Osteocyte (in vitro differentiated cells): ENCODE measurements at regions not wholly inside any gene's neighbourhood (a gene's known extent, or its start where the extent isn't known, plus 50 kb on each side); places are given as distances from the start of the nearest gene placed in this dataset.

Experiments
- DNase-seq: peaks from one replicate; pipeline ENCODE4 v3.0.0; 2021; ENCODE audit warnings: mixed read lengths; ENCODE audit not compliant: unreplicated experiment; ENCODE audit errors: extremely low spot score
- H3K27ac Mint-ChIP-seq: one replicate; pipeline ENCODE4 v1.8.0; 2021; ENCODE audit warnings: mild to moderate bottlenecking, mixed read lengths; ENCODE audit not compliant: unreplicated experiment
- H3K27me3 Mint-ChIP-seq: one replicate; pipeline ENCODE4 v1.8.0; 2021; ENCODE audit warnings: mixed read lengths; ENCODE audit not compliant: unreplicated experiment
- H3K36me3 Mint-ChIP-seq: one replicate; pipeline ENCODE4 v1.8.0; 2021; ENCODE audit warnings: mixed read lengths; ENCODE audit not compliant: unreplicated experiment
- H3K4me1 Mint-ChIP-seq: one replicate; pipeline ENCODE4 v1.8.0; 2021; ENCODE audit warnings: mixed read lengths; ENCODE audit not compliant: unreplicated experiment
- H3K4me3 Mint-ChIP-seq: one replicate; pipeline ENCODE4 v1.8.0; 2021; ENCODE audit warnings: mild to moderate bottlenecking, moderate library complexity, mixed read lengths; ENCODE audit not compliant: unreplicated experiment
- H3K9me3 Mint-ChIP-seq: one replicate; pipeline ENCODE4 v1.8.0; 2021; ENCODE audit warnings: mixed read lengths; ENCODE audit not compliant: unreplicated experiment
- CTCF ChIP-seq: fragments of 200-600 bp; sonication (generic); IDR thresholded peaks from 2 replicates; pipeline ENCODE4 v1.5.0; 2021; ENCODE audit warnings: antibody characterized with exemption, mild to moderate bottlenecking, moderate library complexity

- no peak for DNase-seq
- Mint-ChIP-seq H3K27ac (no peak overlapping the region), H3K36me3 (no peaks in the 10 kb centered on the region), H3K4me1 (no peaks in the 10 kb centered on the region), H3K27me3 (peaks cover 14% of the 10 kb centered on the region), H3K9me3 (no peaks in the 10 kb centered on the region), H3K4me3 (no peak overlapping the region)
- TF ChIP-seq CTCF, result no peak
Observed at GRCh38 chr6:105929626-105930025, 156.5 kb upstream of the PRDM1 start.

- DNase-seq, result no peak
- Mint-ChIP-seq H3K4me1 (no peaks in the 10 kb centered on the region), H3K27me3 (peaks cover 21% of the 10 kb centered on the region), H3K36me3 (no peaks in the 10 kb centered on the region), H3K27ac (no peak overlapping the region), H3K9me3 (peaks cover 4% of the 10 kb centered on the region), H3K4me3 (no peak overlapping the region)
- no peak for TF ChIP-seq CTCF
Observed at GRCh38 chr6:105926318-105926717, 159.8 kb upstream of the PRDM1 start.

GRCh38 chr6:105925706-105926105 is 160.4 kb upstream of the PRDM1 start:
- Mint-ChIP-seq H3K27ac (no peak overlapping the region), H3K27me3 (peaks cover 21% of the 10 kb centered on the region), H3K4me1 (no peaks in the 10 kb centered on the region), H3K4me3 (no peak overlapping the region), H3K36me3 (no peaks in the 10 kb centered on the region), H3K9me3 (peaks cover 4% of the 10 kb centered on the region)
- TF ChIP-seq CTCF, result no peak
- DNase-seq, result no peak

- peaks cover 4% of the 10 kb centered on the region for H3K9me3 Mint-ChIP-seq
- no peaks in the 10 kb centered on the region for H3K36me3 Mint-ChIP-seq
- H3K4me3 Mint-ChIP-seq, result no peak overlapping the region
- DNase-seq, result no peak
- no peaks in the 10 kb centered on the region for H3K4me1 Mint-ChIP-seq
- H3K27me3 Mint-ChIP-seq, result peaks cover 26% of the 10 kb centered on the region
- H3K27ac Mint-ChIP-seq, result no peak overlapping the region
- no peak for TF ChIP-seq CTCF
Observed at GRCh38 chr6:105921781-105922180, 164.4 kb upstream of the PRDM1 start.

GRCh38 chr6:105920071-105920470 is 166.1 kb upstream of the PRDM1 start:
- DNase-seq, result no peak
- Mint-ChIP-seq H3K36me3 (no peaks in the 10 kb centered on the region), H3K27me3 (peaks cover 19% of the 10 kb centered on the region), H3K4me3 (no peak overlapping the region), H3K9me3 (peaks cover 4% of the 10 kb centered on the region), H3K4me1 (no peaks in the 10 kb centered on the region), H3K27ac (no peak overlapping the region)
- no peak for TF ChIP-seq CTCF
